ENCODE measurements at regions not wholly inside any gene's neighbourhood (a gene's known extent, or its start where the extent isn't known, plus 50 kb on each side); places are given as distances from the start of the nearest gene placed in this dataset.

- TF ChIP-seq POLR2A (IDR thresholded peaks at IDR 0.05) (no peak), CTCF (IDR thresholded peaks at IDR 0.05) (no peak)
These were observed 223.0 kb upstream of the DMRT1 start for GRCh38 chr9:618478-618877.

Data from heart left ventricle (tissue), 13 donors.